SK-N-MC (cell line): ENCODE measurements at regions not wholly inside any gene's neighbourhood (a gene's known extent, or its start where the extent isn't known, plus 50 kb on each side); places are given as distances from the start of the nearest gene placed in this dataset.

ENCODE experiments used
- EZH2 ChIP-seq: fragments of 200-600 bp; sonication (generic); IDR thresholded peaks from one replicate; pipeline ENCODE4 v1.6.1; 2017; ENCODE audit warnings: antibody characterized with exemption
- FOXP2 ChIP-seq: optimal IDR thresholded peaks from 2 replicates; pipeline ENCODE3; 2011; ENCODE audit warnings: mild to moderate bottlenecking, moderate library complexity; ENCODE audit not compliant: insufficient read depth; ENCODE audit errors: extremely low read length, control extremely low read depth
- POLR2AphosphoS5 ChIP-seq: IDR thresholded peaks from 2 replicates; pipeline ENCODE4 v1.6.1; 2012; ENCODE audit warnings: mild to moderate bottlenecking, low read depth, low read length, borderline replicate concordance

GRCh38 chr2:191476901-191477300 is 201.0 kb upstream of the NABP1 start:
- TF ChIP-seq EZH2 (no peak), POLR2AphosphoS5 (no peak), FOXP2 (no peak)
